ENCODE measurements at regions not wholly inside any gene's neighbourhood (a gene's known extent, or its start where the extent isn't known, plus 50 kb on each side); places are given as distances from the start of the nearest gene placed in this dataset.

- TF ChIP-seq USF2 (IDR thresholded peaks at IDR 0.05; ENCODE audit: borderline replicate concordance, low read depth, low read length) (no peak), FOXJ3 (CRISPR knock-in tag; IDR thresholded peaks at IDR 0.05) (no peak), TAF1 (IDR thresholded peaks at IDR 0.05; ENCODE audit: borderline replicate concordance, low read depth, low read length) (no peak), REST (IDR thresholded peaks at IDR 0.05; ENCODE audit: low read depth, low read length) (no peak), MXI1 (IDR thresholded peaks at IDR 0.05; ENCODE audit: low read depth, low read length) (no peak), NRF1 (IDR thresholded peaks at IDR 0.05; ENCODE audit: low read depth, low read length) (no peak), FOSL2 (IDR thresholded peaks at IDR 0.05; ENCODE audit: borderline replicate concordance, low read depth) (no peak), MEF2A (IDR thresholded peaks at IDR 0.05; ENCODE audit: borderline replicate concordance, low read depth) (no peak)
Measured at GRCh38 chr6:103124471-103124870, 1731.0 kb downstream of the GRIK2 start (continued).

- CTCF ChIA-PET: interaction anchor here (0.6 to 3.1 kb wide), 16 partner anchors 11 to 1730 kb away, joined by 3 to 9 read pairs (median 3); partner anchors contain the start of gene GRIK2
- no peaks in the 10 kb centered on the region for H3F3A ChIP-seq (replicated peaks; ENCODE audit: insufficient read depth)
- DNase-seq: peak; percentile 27
- no peaks in the 10 kb centered on the region for H3K4me1 ChIP-seq (ENCODE audit: control insufficient read depth in 1 of 2, insufficient read depth in 2 of 2, low read depth in 1 of 2, low read length in 1 of 2)
- TF ChIP-seq SMC3 (IDR thresholded peaks at IDR 0.05; ENCODE audit: low read depth, low read length) (peak; percentile 65), SIN3A (IDR thresholded peaks at IDR 0.05; ENCODE audit: borderline replicate concordance, low read depth, low read length) (no peak), CTCF (IDR thresholded peaks at IDR 0.05) (peak; percentile 68), REST (IDR thresholded peaks at IDR 0.05; ENCODE audit: low read depth, low read length) (no peak), RAD21 (IDR thresholded peaks at IDR 0.05; ENCODE audit: low read length) (peak; percentile 79)
- H3K27me3 ChIP-seq (ENCODE audit: insufficient read depth): no peaks in the 10 kb centered on the region
- no peaks in the 10 kb centered on the region for H3K9me3 ChIP-seq
- no peaks in the 10 kb centered on the region for H4K20me1 ChIP-seq (ENCODE audit: insufficient read depth)
- POLR2A ChIA-PET: no interaction called here
- H3K9me2 ChIP-seq: no peaks in the 10 kb centered on the region
- 54% methylated on average over 7 of the region's 10 CpGs for WGBS (ENCODE audit: low lambda C conversion rate)
- H3K36me3 ChIP-seq (replicated peaks in 1 of 2; ENCODE audit: control insufficient read depth in 1 of 2, insufficient read depth in 2 of 2, low read length in 1 of 2): no peaks in the 10 kb centered on the region
- no peak overlapping the region for H2AFZ ChIP-seq (ENCODE audit: low read depth)
- H3K9ac ChIP-seq: no peak overlapping the region
- H3K4me2 ChIP-seq: no peak overlapping the region
- peak overlapping the region in 1 of 2 experiments; percentile 35; a peak in 1 of 4 replicates for H3K4me3 ChIP-seq (ENCODE audit: low read depth in 2 of 2, low read length in 1 of 2)
- H3K27ac ChIP-seq (ENCODE audit: low read depth in 2 of 2, low read length in 1 of 2): no peak overlapping the region
- no peaks in the 10 kb centered on the region for H3K79me2 ChIP-seq (ENCODE audit: insufficient read depth)
Measured at GRCh38 chr6:103122766-103123601, 1729.5 kb downstream of the GRIK2 start.
